HCT116 (cell line): ENCODE measurements at regions not wholly inside any gene's neighbourhood (a gene's known extent, or its start where the extent isn't known, plus 50 kb on each side); places are given as distances from the start of the nearest gene placed in this dataset.

Experiments
- ATAC-seq: fragments of 200-7000 bp; cut with Tn5 transposase; 2 replicates; pipeline ENCODE4 v1.9.1; 2020; ENCODE audit warnings: mild to moderate bottlenecking, moderate library complexity
- BruUV-seq: library from RNA; stranded (reverse); fragments of 400-500 nt; replicated peaks from 2 replicates; lab custom pipeline; 2021; lab: Mats Ljungman, UMichigan
- CTCF ChIA-PET: fragments of 300-600 bp; sonication (Branson Sonifier 250); formaldehyde crosslinking; loops from one replicate; lab custom pipeline; 2021; ENCODE audit warnings: antibody characterized with exemption; lab: Charles Lee
- POLR2A ChIA-PET: fragments of 300-600, 350-600 bp; sonication (Branson Sonifier 250); formaldehyde crosslinking; loops from one replicate; lab custom pipeline; 2021; ENCODE audit warnings: antibody characterized with exemption; lab: Charles Lee
- RAD21 ChIA-PET, 2 experiments: fragments of 300-600 bp; sonication (Branson Sonifier 250); formaldehyde crosslinking; loops; one replicate each; lab custom pipeline; 2023; ENCODE audit warnings: low total read pairs in 2 of 2; ENCODE audit not compliant: uncharacterized antibody in 2 of 2, unreplicated experiment in 2 of 2, low non-redundant PET in 1 of 2; lab: Charles Lee
- DNase-seq: peaks from one replicate; pipeline ENCODE4 v3.0.0-alpha.2; 2010; ENCODE audit warnings: low read depth, low spot score
- H2AFZ ChIP-seq: fragments of 200-600 bp; shearing (Covaris generic), sonication (generic); 2 replicates; pipeline ENCODE4 v1.6.1; 2017; ENCODE audit warnings: low read depth, mixed run types, mixed read lengths, antibody characterized with exemption, low read length; ENCODE audit not compliant: poor library complexity, severe bottlenecking
- H3K27ac ChIP-seq: 2 replicates; pipeline ENCODE4 v1.5.1; 2012; ENCODE audit warnings: low read depth, low read length
- H3K27me3 ChIP-seq: fragments of 200-600 bp; sonication (generic); 2 replicates; pipeline ENCODE4 v1.6.1; 2016; ENCODE audit warnings: mixed run types, low read length, mixed read lengths; ENCODE audit not compliant: insufficient read depth
- H3K36me3 ChIP-seq, 2 experiments: fragments of 200-500 bp in 1 of 2; fragments of 200-600 bp in 1 of 2; sonication (Bioruptor generic) in 1 of 2; sonication (generic) in 1 of 2; 2 replicates each; pipeline versions ENCODE4 v1.5.1 to v1.6.1; 2014 to 2016; ENCODE audit warnings: low read length in 2 of 2, inconsistent platforms in 1 of 2, mixed read lengths in 1 of 2, mixed run types in 1 of 2; ENCODE audit not compliant: insufficient read depth in 2 of 2, control insufficient read depth in 1 of 2
- H3K4me1 ChIP-seq, 2 experiments: fragments of 200-600 bp in 1 of 2; sonication (generic) in 1 of 2; 2 replicates each; pipeline versions ENCODE4 v1.5.1 to v1.6.1; 2012 to 2017; ENCODE audit warnings: low read length in 2 of 2, inconsistent platforms in 1 of 2, mild to moderate bottlenecking in 1 of 2, mixed read lengths in 1 of 2, mixed run types in 1 of 2, moderate library complexity in 1 of 2; ENCODE audit not compliant: insufficient read depth in 2 of 2, control insufficient read depth in 1 of 2
- H3K4me2 ChIP-seq: fragments of 200-600 bp; sonication (generic); 2 replicates; pipeline ENCODE4 v1.6.1; 2017; ENCODE audit warnings: mixed run types, low read length, mixed read lengths
- H3K4me3 ChIP-seq, 2 experiments: fragments of 200-600 bp in 1 of 2; sonication (generic) in 1 of 2; replicated peaks in 1 of 2; 2 replicates each; pipeline ENCODE4 v1.5.1; 2011 to 2016; ENCODE audit warnings: low read length in 2 of 2, control low read depth in 1 of 2, low read depth in 1 of 2, mild to moderate bottlenecking in 1 of 2, mixed read lengths in 1 of 2, mixed run types in 1 of 2
- H3K79me2 ChIP-seq: fragments of 200-600 bp; sonication (generic); 2 replicates; pipeline ENCODE4 v1.6.1; 2017; ENCODE audit warnings: mild to moderate bottlenecking, mixed run types, low read length, moderate library complexity, mixed read lengths; ENCODE audit not compliant: insufficient read depth
- H3K9ac ChIP-seq: fragments of 200-600 bp; sonication (generic); 2 replicates; pipeline ENCODE4 v1.6.1; 2016; ENCODE audit warnings: low read length, mixed read lengths
- H3K9me2 ChIP-seq: fragments of 200-600 bp; sonication (generic), shearing (Covaris generic); 2 replicates; pipeline ENCODE4 v1.6.1; 2017; ENCODE audit warnings: mixed run types, mild to moderate bottlenecking, moderate library complexity; ENCODE audit not compliant: insufficient read depth
- H3K9me3 ChIP-seq, 2 experiments: fragments of 200-500 bp in 1 of 2; fragments of 200-600 bp in 1 of 2; sonication (Bioruptor generic) in 1 of 2; sonication (generic) in 1 of 2; 2 replicates each; pipeline ENCODE4 v1.6.1; 2014 to 2017; ENCODE audit warnings: low read length in 2 of 2, mixed read lengths in 2 of 2, inconsistent platforms in 1 of 2, low read depth in 1 of 2, mild to moderate bottlenecking in 1 of 2, mixed run types in 1 of 2, moderate library complexity in 1 of 2; ENCODE audit not compliant: control insufficient read depth in 1 of 2, insufficient read depth in 1 of 2
- H4K20me1 ChIP-seq: fragments of 200-600 bp; sonication (generic), shearing (Covaris generic); 2 replicates; pipeline ENCODE4 v1.6.1; 2017; ENCODE audit warnings: mixed run types, mild to moderate bottlenecking, moderate library complexity; ENCODE audit not compliant: insufficient read depth
- ATF3 ChIP-seq: IDR thresholded peaks from 2 replicates; pipeline ENCODE4 v1.6.1; 2012
- CTCF ChIP-seq, 3 experiments: fragments of 200-600 bp in 1 of 3; sonication (generic) in 1 of 3; IDR thresholded peaks in 2 of 3; conservative IDR thresholded peaks in 1 of 3; 2 replicates each; pipeline ENCODE4 v1.5.1; 2012 to 2017; ENCODE audit warnings: low read depth in 2 of 3, low read length in 2 of 3, antibody characterized with exemption in 1 of 3, borderline replicate concordance in 1 of 3, control low read depth in 1 of 3, mild to moderate bottlenecking in 1 of 3, mixed read lengths in 1 of 3, mixed run types in 1 of 3, moderate library complexity in 1 of 3; ENCODE audit not compliant: insufficient read depth in 1 of 3
- EGR1 ChIP-seq: IDR thresholded peaks from 2 replicates; pipeline ENCODE4 v1.6.1; 2012; ENCODE audit warnings: low read depth
- ELF1 ChIP-seq: IDR thresholded peaks from 2 replicates; pipeline ENCODE4 v1.6.1; 2012; ENCODE audit warnings: low read depth, borderline replicate concordance
- POLR2AphosphoS5 ChIP-seq: IDR thresholded peaks from 2 replicates; pipeline ENCODE4 v1.6.1; 2011; ENCODE audit warnings: mild to moderate bottlenecking, low read depth, low read length, moderate library complexity
- RAD21 ChIP-seq: IDR thresholded peaks from 2 replicates; pipeline ENCODE4 v1.6.1; 2012; ENCODE audit warnings: low read depth, mild to moderate bottlenecking
- SRF ChIP-seq: IDR thresholded peaks from 2 replicates; pipeline ENCODE4 v1.6.1; 2012; ENCODE audit warnings: low read depth
- ZBTB33 ChIP-seq: IDR thresholded peaks from 2 replicates; pipeline ENCODE4 v1.6.1; 2011; ENCODE audit warnings: mild to moderate bottlenecking, low read length, moderate library complexity; ENCODE audit not compliant: insufficient replicate concordance; ENCODE audit errors: extremely low read depth
- intact Hi-C: fragments of 100-400 bp; cut with micrococcal nuclease; formaldehyde crosslinking; loops from 2 replicates; pipeline ENCODE4 v1.10.0; 2022

DNA sequence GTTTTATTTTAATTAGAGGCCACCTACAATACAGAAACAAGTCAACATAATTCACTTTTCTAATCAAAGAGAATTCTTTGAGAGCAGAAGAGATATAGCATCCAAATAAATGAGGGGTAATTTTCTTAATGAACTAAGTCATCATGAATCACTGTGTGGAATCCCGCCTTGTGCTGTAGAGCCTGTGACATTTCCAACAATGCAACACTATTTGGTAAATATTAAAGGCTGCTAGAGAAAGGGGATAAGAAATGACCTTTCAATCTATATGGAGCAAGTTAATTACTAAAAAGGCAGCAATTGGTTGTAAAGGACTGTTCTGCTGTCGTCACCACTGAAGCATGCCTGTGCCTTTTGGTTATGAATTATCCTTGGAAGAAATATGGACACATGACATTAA lies 345.7 kb upstream of the MAF start:
- no peak overlapping the region for H3K27ac ChIP-seq
- ChIA-PET POLR2A (no interaction called here), RAD21 (no interaction called here), CTCF (no interaction called here)
- no peaks in the 10 kb centered on the region for H3K27me3 ChIP-seq
- no peak for ATAC-seq
- no peaks in the 10 kb centered on the region for H3K4me1 ChIP-seq
- H2AFZ ChIP-seq: no peak overlapping the region
- H4K20me1 ChIP-seq: no peaks in the 10 kb centered on the region
- H3K36me3 ChIP-seq: no peaks in the 10 kb centered on the region
- H3K9me2 ChIP-seq: no peaks in the 10 kb centered on the region
- intact Hi-C loops: no loop called here
- H3K4me3 ChIP-seq: no peak overlapping the region
- no peak overlapping the region for H3K9ac ChIP-seq
- no peak for TF ChIP-seq ELF1
- no peak for TF ChIP-seq ZBTB33
- no peak for TF ChIP-seq RAD21
- TF ChIP-seq SRF: no peak
- no peak for TF ChIP-seq EGR1
- TF ChIP-seq ATF3: no peak
- TF ChIP-seq POLR2AphosphoS5: no peak
- no peak for TF ChIP-seq CTCF (IDR thresholded peaks at IDR 0.05 in 2 of 3, conservative IDR thresholded peaks at IDR 0.05 in 1 of 3; ENCODE audit: borderline replicate concordance in 1 of 3, insufficient read depth in 1 of 3, low read depth in 2 of 3, low read length in 2 of 3)
- no peak for DNase-seq
- H3K9me3 ChIP-seq: peaks cover 27 to 60% of the 10 kb centered on the region in 2 experiments; a peak in 3 of 4 replicates
- no TSS peak for BruUV-seq
- H3K79me2 ChIP-seq: no peaks in the 10 kb centered on the region
- no peak overlapping the region for H3K4me2 ChIP-seq
